PC-9 (cell line): ENCODE measurements at regions not wholly inside any gene's neighbourhood (a gene's known extent, or its start where the extent isn't known, plus 50 kb on each side); places are given as distances from the start of the nearest gene placed in this dataset.
A peak's percentile ranks its signal among the peaks of the same experiment; 100 is the strongest.

Source experiments
- BruUV-seq: library from RNA; stranded (reverse); fragments of 400-500 nt; replicated peaks from 2 replicates; lab custom pipeline; 2021; lab: Mats Ljungman, UMichigan
- CTCF ChIA-PET: fragments of 300-600 bp; sonication (Branson Sonifier 250); formaldehyde crosslinking; loops from one replicate; lab custom pipeline; 2022; ENCODE audit warnings: antibody characterized with exemption; lab: Charles Lee
- POLR2A ChIA-PET: fragments of 300-600 bp; sonication (Branson Sonifier 250); formaldehyde crosslinking; loops from one replicate; lab custom pipeline; 2022; ENCODE audit warnings: antibody characterized with exemption; ENCODE audit not compliant: unreplicated experiment; lab: Charles Lee
- DNase-seq, 2 experiments: peaks; one replicate each; pipeline versions ENCODE4 v3.0.0 to v3.0.0-alpha.2; 2015 to 2022; ENCODE audit warnings: mixed read lengths in 1 of 2
- H2AFZ ChIP-seq: fragments of 200-600 bp; sonication (generic); 2 replicates; pipeline ENCODE4 v1.8.1; 2017; ENCODE audit warnings: antibody characterized with exemption
- H3F3A ChIP-seq: fragments of 200-600 bp; sonication (generic); 2 replicates; pipeline ENCODE4 v1.8.1; 2017; ENCODE audit warnings: antibody characterized with exemption, mild to moderate bottlenecking, low read depth; ENCODE audit not compliant: insufficient read depth
- H3K27ac ChIP-seq: fragments of 200-600 bp; sonication (generic); 2 replicates; pipeline ENCODE4 v1.6.1; 2016; ENCODE audit warnings: mixed run types
- H3K27me3 ChIP-seq: fragments of 200-600 bp; sonication (generic); 2 replicates; pipeline ENCODE4 v1.6.1; 2016; ENCODE audit warnings: low read depth, mixed run types; ENCODE audit not compliant: insufficient read depth
- H3K36me3 ChIP-seq: fragments of 200-600 bp; sonication (generic); 2 replicates; pipeline ENCODE4 v1.6.1; 2016; ENCODE audit warnings: low read depth, mixed run types
- H3K4me1 ChIP-seq: fragments of 200-600 bp; sonication (generic); replicated peaks from 2 replicates; pipeline ENCODE4 v1.6.1; 2016; ENCODE audit warnings: mixed run types; ENCODE audit not compliant: insufficient read depth
- H3K4me2 ChIP-seq: fragments of 200-600 bp; sonication (generic); 2 replicates; pipeline ENCODE4 v1.6.1; 2017; ENCODE audit warnings: mixed run types
- H3K4me3 ChIP-seq: fragments of 200-600 bp; sonication (generic); 2 replicates; pipeline ENCODE4 v1.6.1; 2016; ENCODE audit warnings: mixed run types
- H3K79me2 ChIP-seq: fragments of 200-600 bp; sonication (generic); 2 replicates; pipeline ENCODE4 v1.6.1; 2017; ENCODE audit warnings: low read depth, mixed run types
- H3K9me2 ChIP-seq: fragments of 200-600 bp; sonication (generic); 2 replicates; pipeline ENCODE4 v1.8.1; 2017; ENCODE audit warnings: mild to moderate bottlenecking; ENCODE audit not compliant: insufficient read depth
- H3K9me3 ChIP-seq: fragments of 200-600 bp; sonication (generic); 2 replicates; pipeline ENCODE4 v1.8.1; 2016; ENCODE audit warnings: low read depth; ENCODE audit not compliant: insufficient read depth
- H4K20me1 ChIP-seq: fragments of 200-600 bp; sonication (generic); 2 replicates; pipeline ENCODE4 v1.8.1; 2017; ENCODE audit not compliant: insufficient read depth
- CTCF ChIP-seq: fragments of 200-600 bp; sonication (generic); conservative IDR thresholded peaks from 2 replicates; pipeline ENCODE4 v1.6.1; 2017; ENCODE audit warnings: mixed run types, antibody characterized with exemption, mild to moderate bottlenecking, moderate library complexity
- EZH2 ChIP-seq: fragments of 200-600 bp; sonication (generic); IDR thresholded peaks from 2 replicates; pipeline ENCODE4 v1.8.0; 2017; ENCODE audit warnings: antibody characterized with exemption, low read depth
- intact Hi-C: fragments of 100-400 bp; cut with micrococcal nuclease; formaldehyde crosslinking; loops from one replicate; pipeline ENCODE4 v1.10.0; 2022; ENCODE audit not compliant: unreplicated experiment

- H3K4me3 ChIP-seq, result no peak overlapping the region
- no peaks in the 10 kb centered on the region for H3K79me2 ChIP-seq
- H3K4me1 ChIP-seq, result peaks cover 5% of the 10 kb centered on the region
- no peak overlapping the region for H3K27ac ChIP-seq
- H3F3A ChIP-seq, result no peaks in the 10 kb centered on the region
- no peaks in the 10 kb centered on the region for H3K27me3 ChIP-seq
- H2AFZ ChIP-seq, result no peak overlapping the region
- no peaks in the 10 kb centered on the region for H3K9me2 ChIP-seq
- intact Hi-C loops, result no loop called here
- BruUV-seq, result no TSS peak
- no peak for TF ChIP-seq EZH2
- TF ChIP-seq CTCF, result no peak
- no peaks in the 10 kb centered on the region for H3K36me3 ChIP-seq
- DNase-seq, result peak in 1 of 2 experiments; percentile 40
- no peaks in the 10 kb centered on the region for H4K20me1 ChIP-seq
- ChIA-PET POLR2A (no interaction called here), CTCF (no interaction called here)
- no peaks in the 10 kb centered on the region for H3K9me3 ChIP-seq
- no peak overlapping the region for H3K4me2 ChIP-seq
Observed at GRCh38 chr1:10958614-10959013, 53.8 kb upstream of the TARDBP start.

GRCh38 chr1:10960411-10961299 is 51.8 kb upstream of the TARDBP start:
- no peak overlapping the region for H3K27ac ChIP-seq
- H3K4me3 ChIP-seq, result no peak overlapping the region
- no peaks in the 10 kb centered on the region for H3F3A ChIP-seq
- no peaks in the 10 kb centered on the region for H3K27me3 ChIP-seq
- CTCF ChIA-PET, result no interaction called here
- H3K36me3 ChIP-seq, result no peaks in the 10 kb centered on the region
- no peaks in the 10 kb centered on the region for H3K9me2 ChIP-seq
- no peaks in the 10 kb centered on the region for H3K79me2 ChIP-seq
- no peaks in the 10 kb centered on the region for H3K9me3 ChIP-seq
- no peak overlapping the region for H2AFZ ChIP-seq
- H3K4me1 ChIP-seq, result peaks cover 5% of the 10 kb centered on the region
- no peaks in the 10 kb centered on the region for H4K20me1 ChIP-seq
- POLR2A ChIA-PET, result no interaction called here
- 0 out of 2 replicates have a peak overlapping the region, but pooled peaks have one; percentile 2 for H3K4me2 ChIP-seq
- intact Hi-C loops, result loop anchor here (5.0 kb wide), 1 partner anchor 52 kb away; the partner anchor contains the start of gene TARDBP
- peak; percentile 82 for TF ChIP-seq CTCF
- TF ChIP-seq EZH2, result no peak
- no TSS peak for BruUV-seq
- DNase-seq, result peak in 1 of 2 experiments; percentile 74

- ChIA-PET CTCF (no interaction called here), POLR2A (no interaction called here)
- H2AFZ ChIP-seq, result no peak overlapping the region
- no TSS peak for BruUV-seq
- no peak overlapping the region for H3K27ac ChIP-seq
- intact Hi-C loops, result loop anchor here (5.0 kb wide), 1 partner anchor 51 kb away; the partner anchor contains the start of gene TARDBP
- no peaks in the 10 kb centered on the region for H4K20me1 ChIP-seq
- DNase-seq, result no peak
- no peaks in the 10 kb centered on the region for H3K36me3 ChIP-seq
- no peaks in the 10 kb centered on the region for H3K79me2 ChIP-seq
- H3K4me2 ChIP-seq, result 0 out of 2 replicates have a peak overlapping the region, but pooled peaks have one; percentile 2
- no peak for TF ChIP-seq EZH2
- TF ChIP-seq CTCF, result peak; percentile 7; the same call in 1 of the 2 replicates
- no peaks in the 10 kb centered on the region for H3K27me3 ChIP-seq
- no peaks in the 10 kb centered on the region for H3K9me3 ChIP-seq
- no peaks in the 10 kb centered on the region for H3K9me2 ChIP-seq
- no peaks in the 10 kb centered on the region; the same call in 1 of the 2 replicates for H3F3A ChIP-seq
- peaks cover 5% of the 10 kb centered on the region for H3K4me1 ChIP-seq
- H3K4me3 ChIP-seq, result no peak overlapping the region
Observed at GRCh38 chr1:10961300-10961833, 51.1 kb upstream of the TARDBP start.
